ENCODE measurements at regions not wholly inside any gene's neighbourhood (a gene's known extent, or its start where the extent isn't known, plus 50 kb on each side); places are given as distances from the start of the nearest gene placed in this dataset.

- H3K27me3 ChIP-seq, result no peaks in the 10 kb centered on the region
- no peak for TF ChIP-seq CTCF (IDR thresholded peaks at IDR 0.05)
- no peak for TF ChIP-seq POLR2AphosphoS5 (IDR thresholded peaks at IDR 0.05)
- H3K4me1 ChIP-seq, result peaks cover 0 to 13% (median 0%) of the 10 kb centered on the region in 4 donors
- no peaks in the 10 kb centered on the region for H3K36me3 ChIP-seq
- no peak overlapping the region for H3K27ac ChIP-seq
- in situ Hi-C loops (cut with MboI; ENCODE audit: low pct_ligation_motif_present in 1 of 4, low pct_unique_long_range_greater_than_20kb in 1 of 4, low sequenced_read_pairs in 3 of 4) (no loop called here), intact Hi-C loops (cut with DNase I; ENCODE audit: low total_unique reads) (no loop called here)
- no peaks in the 10 kb centered on the region for H3K9me3 ChIP-seq
- H3K4me3 ChIP-seq, result no peak overlapping the region
- no peak for DNase-seq
- WGBS, 2 donors (ENCODE audit: low coverage in 1 of 2), result 90 to 96% methylated on average over 3 of the region's 3 CpGs
These were observed 398.6 kb upstream of the NRP1 start for GRCh38 chr10:33733058-33733457.

- Histone ChIP-seq H3K4me3 (no peak overlapping the region), H3K36me3 (no peaks in the 10 kb centered on the region), H3K27ac (no peak overlapping the region), H3K27me3 (no peaks in the 10 kb centered on the region), H3K9me3 (no peaks in the 10 kb centered on the region), H3K4me1 (peaks cover 0 to 13% (median 0%) of the 10 kb centered on the region in 4 donors)
- 31 to 34% methylated on average over 6 to 8 of the region's 8 CpGs for WGBS, 2 donors (ENCODE audit: low coverage in 1 of 2)
- no peak for TF ChIP-seq POLR2AphosphoS5 (IDR thresholded peaks at IDR 0.05)
- TF ChIP-seq EP300 (IDR thresholded peaks at IDR 0.05; ENCODE audit: low read depth), result no peak
- no peak for TF ChIP-seq CTCF (IDR thresholded peaks at IDR 0.05)
- TF ChIP-seq POLR2A (IDR thresholded peaks at IDR 0.05), result no peak
- intact Hi-C loops (cut with DNase I; ENCODE audit: low total_unique reads), result no loop called here
- in situ Hi-C loops (cut with MboI; ENCODE audit: low pct_ligation_motif_present in 1 of 4, low pct_unique_long_range_greater_than_20kb in 1 of 4, low sequenced_read_pairs in 3 of 4), result no loop called here
- DNase-seq, result no peak
These were observed 397.8 kb upstream of the NRP1 start for GRCh38 chr10:33732161-33732680.

- Histone ChIP-seq H3K36me3 (no peaks in the 10 kb centered on the region), H3K4me1 (peaks cover 0 to 13% (median 0%) of the 10 kb centered on the region in 4 donors), H3K27me3 (no peaks in the 10 kb centered on the region), H3K4me3 (no peak overlapping the region), H3K9me3 (no peaks in the 10 kb centered on the region), H3K27ac (no peak overlapping the region)
- 80% methylated on average over 6 of the region's 6 CpGs; no CpG with 5 or more reads in 1 of the 2 donors for WGBS, 2 donors (ENCODE audit: low coverage in 1 of 2)
- no peak for TF ChIP-seq POLR2AphosphoS5 (IDR thresholded peaks at IDR 0.05)
- no peak for TF ChIP-seq POLR2A (IDR thresholded peaks at IDR 0.05)
- TF ChIP-seq CTCF (IDR thresholded peaks at IDR 0.05), result no peak
- TF ChIP-seq EP300 (IDR thresholded peaks at IDR 0.05; ENCODE audit: low read depth), result no peak
- DNase-seq, result no peak
- intact Hi-C loops (cut with DNase I; ENCODE audit: low total_unique reads), result no loop called here
- in situ Hi-C loops (cut with MboI; ENCODE audit: low pct_ligation_motif_present in 1 of 4, low pct_unique_long_range_greater_than_20kb in 1 of 4, low sequenced_read_pairs in 3 of 4), result no loop called here
These were observed 396.9 kb upstream of the NRP1 start for GRCh38 chr10:33731322-33731721.

- Histone ChIP-seq H3K4me1 (no peaks in the 10 kb centered on the region), H3K36me3 (no peaks in the 10 kb centered on the region), H3K9me3 (no peaks in the 10 kb centered on the region), H3K4me3 (no peak overlapping the region), H3K27ac (no peak overlapping the region), H3K27me3 (no peaks in the 10 kb centered on the region)
- 92% methylated on average over 4 of the region's 4 CpGs; no CpG with 5 or more reads in 1 of the 2 donors for WGBS, 2 donors (ENCODE audit: low coverage in 1 of 2)
- DNase-seq, result no peak
- no peak for TF ChIP-seq EP300 (IDR thresholded peaks at IDR 0.05; ENCODE audit: low read depth)
- no peak for TF ChIP-seq CTCF (IDR thresholded peaks at IDR 0.05)
- TF ChIP-seq POLR2AphosphoS5 (IDR thresholded peaks at IDR 0.05), result no peak
- no peak for TF ChIP-seq POLR2A (IDR thresholded peaks at IDR 0.05)
- intact Hi-C loops (cut with DNase I; ENCODE audit: low total_unique reads) (loop anchor here (5.0 kb wide), 1 partner anchor 1477 kb away; no protein-coding TSS in a partner anchor), in situ Hi-C loops (cut with MboI; ENCODE audit: low pct_ligation_motif_present in 1 of 4, low pct_unique_long_range_greater_than_20kb in 1 of 4, low sequenced_read_pairs in 3 of 4) (no loop called here)
These were observed 391.0 kb upstream of the NRP1 start for GRCh38 chr10:33725430-33725829.
